Lower lobe of right lung (tissue), 2 donors: ENCODE measurements at regions not wholly inside any gene's neighbourhood (a gene's known extent, or its start where the extent isn't known, plus 50 kb on each side); places are given as distances from the start of the nearest gene placed in this dataset.

ENCODE experiments used
- ATAC-seq, 2 donors: fragments of 200-7000 bp; cut with Tn5 transposase; one replicate each; pipeline ENCODE4 v1.9.1; 2020 to 2022; ENCODE audit warnings: mild to moderate bottlenecking in 2 of 2, moderate library complexity in 2 of 2
- DNase-seq: peaks from one replicate; pipeline ENCODE4 v3.0.0-alpha.2; 2020
- H3K27ac ChIP-seq: fragments of 200-600 bp; one replicate; pipeline ENCODE4 v1.8.0; 2022
- H3K27me3 ChIP-seq: fragments of 200-600 bp; one replicate; pipeline ENCODE4 v1.8.0; 2022; ENCODE audit warnings: low read depth
- H3K36me3 ChIP-seq: fragments of 200-600 bp; one replicate; pipeline ENCODE4 v1.8.0; 2022; ENCODE audit warnings: mild to moderate bottlenecking
- H3K4me1 ChIP-seq: fragments of 200-600 bp; one replicate; pipeline ENCODE4 v1.8.0; 2022
- H3K4me3 ChIP-seq: fragments of 200-600 bp; one replicate; pipeline ENCODE4 v1.8.0; 2022; ENCODE audit warnings: mild to moderate bottlenecking
- H3K9me3 ChIP-seq: fragments of 200-600 bp; one replicate; pipeline ENCODE4 v1.8.0; 2022
- CTCF ChIP-seq: fragments of 200-600 bp; IDR thresholded peaks from one replicate; pipeline ENCODE4 v1.8.0; 2022; ENCODE audit warnings: antibody characterized with exemption, mild to moderate bottlenecking
- intact Hi-C: fragments of 100-400 bp; cut with DNase I; formaldehyde crosslinking; loops from one replicate; pipeline ENCODE4 v1.11.0; 2022
- donor health status: DM: no; HTN: yes; CAD: no; lungs with severe emphysema.

DNA sequence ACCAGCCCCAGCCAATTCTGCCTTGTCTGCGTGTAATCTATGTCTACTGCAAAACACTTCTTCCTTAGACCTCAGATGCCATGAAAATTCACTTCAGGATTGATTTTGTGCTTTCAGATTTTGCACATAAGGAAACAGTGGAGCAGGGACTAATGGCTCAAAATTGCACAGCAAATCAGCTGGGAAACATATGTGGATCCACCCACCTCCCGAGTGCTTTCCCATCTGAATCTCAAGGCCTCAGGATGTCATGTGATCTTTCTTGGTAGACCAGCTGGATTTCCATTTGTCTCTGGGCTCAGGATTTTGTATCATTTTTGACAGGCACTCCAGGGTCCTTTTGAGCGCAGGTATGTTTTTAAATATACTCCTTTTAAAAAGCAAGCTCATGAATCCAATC is 158.6 kb downstream of the MIS18A start:
- H3K27ac ChIP-seq: no peak overlapping the region
- ATAC-seq (no peak), DNase-seq (no peak)
- H3K4me3 ChIP-seq: no peak overlapping the region
- no peak for TF ChIP-seq CTCF
- no peaks in the 10 kb centered on the region for H3K4me1 ChIP-seq
- H3K27me3 ChIP-seq: no peaks in the 10 kb centered on the region
- peaks cover 2% of the 10 kb centered on the region for H3K9me3 ChIP-seq
- no peaks in the 10 kb centered on the region for H3K36me3 ChIP-seq
- intact Hi-C loops: no loop called here

DNA sequence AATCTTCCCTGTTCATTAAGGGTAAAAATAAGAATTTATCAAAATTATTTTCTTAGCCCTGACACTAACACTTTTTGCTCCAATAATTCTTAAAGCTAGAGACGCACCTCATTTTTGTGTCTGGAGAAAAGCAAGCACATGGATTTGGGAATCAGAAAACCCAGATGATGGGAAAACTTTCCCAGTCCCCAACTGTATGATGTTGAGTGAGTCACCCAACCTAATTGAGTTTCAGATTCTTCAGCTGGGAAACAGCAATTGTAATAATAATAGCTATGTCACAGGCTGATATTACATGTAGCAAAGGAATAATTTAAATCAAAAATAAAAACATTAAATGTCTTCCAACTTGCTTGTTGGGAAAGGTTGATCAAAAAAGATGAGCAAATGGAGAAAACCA is 159.0 kb downstream of the MIS18A start:
- H3K27me3 ChIP-seq: no peaks in the 10 kb centered on the region
- H3K36me3 ChIP-seq: no peaks in the 10 kb centered on the region
- H3K9me3 ChIP-seq: peaks cover 2% of the 10 kb centered on the region
- no peak overlapping the region for H3K4me3 ChIP-seq
- ATAC-seq (no peak), DNase-seq (no peak)
- no peak for TF ChIP-seq CTCF
- intact Hi-C loops: no loop called here
- no peak overlapping the region for H3K27ac ChIP-seq
- H3K4me1 ChIP-seq: no peaks in the 10 kb centered on the region

GRCh38 chr21:32119389-32119788 is 159.5 kb downstream of the MIS18A start:
- Histone ChIP-seq H3K4me3 (no peak overlapping the region), H3K9me3 (peaks cover 2% of the 10 kb centered on the region), H3K27me3 (no peaks in the 10 kb centered on the region), H3K4me1 (no peaks in the 10 kb centered on the region), H3K27ac (no peak overlapping the region), H3K36me3 (no peaks in the 10 kb centered on the region)
- DNase-seq: no peak
- no peak for TF ChIP-seq CTCF
- intact Hi-C loops: no loop called here
- no peak for ATAC-seq

- no peak overlapping the region for H3K4me3 ChIP-seq
- no peaks in the 10 kb centered on the region for H3K27me3 ChIP-seq
- no peak for TF ChIP-seq CTCF
- H3K27ac ChIP-seq: no peak overlapping the region
- DNase-seq (no peak), ATAC-seq (no peak)
- intact Hi-C loops: no loop called here
- no peaks in the 10 kb centered on the region for H3K36me3 ChIP-seq
- no peaks in the 10 kb centered on the region for H3K9me3 ChIP-seq
- H3K4me1 ChIP-seq: no peaks in the 10 kb centered on the region
These were observed 164.3 kb downstream of the MIS18A start for GRCh38 chr21:32114419-32115035.

DNA sequence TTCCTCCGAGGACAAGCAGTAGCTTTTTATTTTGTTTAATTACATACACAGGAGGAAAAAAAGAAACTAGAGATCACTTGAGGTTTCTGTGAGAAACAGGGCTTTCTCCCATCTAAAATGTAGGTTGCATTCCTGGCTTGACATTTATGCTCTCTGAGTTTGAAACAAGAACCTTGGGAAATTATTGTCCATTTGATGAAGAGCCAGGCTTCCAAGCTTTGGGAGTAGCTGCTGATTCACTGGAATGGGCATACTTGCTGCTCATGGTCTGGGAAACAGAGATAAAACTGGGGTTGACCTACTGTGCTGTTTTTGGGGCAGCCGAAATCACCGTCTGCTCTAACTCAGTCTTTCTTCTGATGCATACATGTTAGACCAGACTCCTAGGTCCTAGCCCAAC is 165.4 kb downstream of the MIS18A start:
- Histone ChIP-seq H3K4me3 (no peak overlapping the region), H3K27ac (no peak overlapping the region), H3K36me3 (no peaks in the 10 kb centered on the region), H3K4me1 (no peaks in the 10 kb centered on the region), H3K27me3 (no peaks in the 10 kb centered on the region), H3K9me3 (no peaks in the 10 kb centered on the region)
- TF ChIP-seq CTCF: no peak
- DNase-seq (no peak), ATAC-seq (no peak)
- intact Hi-C loops: no loop called here

DNA sequence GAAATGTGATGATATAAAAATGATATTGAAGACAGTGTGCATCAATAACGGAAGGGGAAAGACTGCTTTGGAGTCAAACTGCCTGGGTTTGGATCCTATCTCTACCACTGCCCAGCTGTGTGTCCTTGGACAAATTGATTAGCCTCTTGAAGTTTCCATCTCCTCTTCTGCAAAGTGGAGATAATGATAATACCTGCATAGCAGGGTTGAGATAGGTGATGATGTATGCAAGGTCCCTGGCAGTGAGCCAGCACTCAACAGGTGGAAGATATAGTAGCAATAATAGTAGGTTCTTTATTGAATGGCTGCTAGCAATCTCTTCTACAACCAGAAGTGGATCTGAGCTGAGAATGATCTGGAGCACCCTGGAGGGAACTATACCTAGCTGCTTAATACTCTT is 166.7 kb downstream of the MIS18A start:
- Histone ChIP-seq H3K36me3 (no peaks in the 10 kb centered on the region), H3K27me3 (no peaks in the 10 kb centered on the region), H3K4me1 (no peaks in the 10 kb centered on the region), H3K4me3 (no peak overlapping the region), H3K9me3 (no peaks in the 10 kb centered on the region), H3K27ac (no peak overlapping the region)
- ATAC-seq: no peak
- intact Hi-C loops: no loop called here
- no peak for DNase-seq
- TF ChIP-seq CTCF: no peak
